GM12878 (cell line): ENCODE measurements at regions not wholly inside any gene's neighbourhood (a gene's known extent, or its start where the extent isn't known, plus 50 kb on each side); places are given as distances from the start of the nearest gene placed in this dataset.

Experiments
- FOXK2 ChIP-seq: fragments of 450-650 bp; IDR thresholded peaks from 2 replicates; pipeline ENCODE4 v1.6.1; 2017; ENCODE audit warnings: mild to moderate bottlenecking, moderate library complexity
- HDAC6 ChIP-seq: fragments of 200-600 bp; sonication (generic); IDR thresholded peaks from one replicate; pipeline ENCODE4 v1.8.0; 2017; ENCODE audit warnings: antibody characterized with exemption; ENCODE audit not compliant: unreplicated experiment
- TF ChIP-seq, protein P1 (sequence below): IDR thresholded peaks from 2 replicates; pipeline ENCODE4 v1.6.1; 2012; ENCODE audit warnings: mild to moderate bottlenecking, low read depth, low read length

DNA sequence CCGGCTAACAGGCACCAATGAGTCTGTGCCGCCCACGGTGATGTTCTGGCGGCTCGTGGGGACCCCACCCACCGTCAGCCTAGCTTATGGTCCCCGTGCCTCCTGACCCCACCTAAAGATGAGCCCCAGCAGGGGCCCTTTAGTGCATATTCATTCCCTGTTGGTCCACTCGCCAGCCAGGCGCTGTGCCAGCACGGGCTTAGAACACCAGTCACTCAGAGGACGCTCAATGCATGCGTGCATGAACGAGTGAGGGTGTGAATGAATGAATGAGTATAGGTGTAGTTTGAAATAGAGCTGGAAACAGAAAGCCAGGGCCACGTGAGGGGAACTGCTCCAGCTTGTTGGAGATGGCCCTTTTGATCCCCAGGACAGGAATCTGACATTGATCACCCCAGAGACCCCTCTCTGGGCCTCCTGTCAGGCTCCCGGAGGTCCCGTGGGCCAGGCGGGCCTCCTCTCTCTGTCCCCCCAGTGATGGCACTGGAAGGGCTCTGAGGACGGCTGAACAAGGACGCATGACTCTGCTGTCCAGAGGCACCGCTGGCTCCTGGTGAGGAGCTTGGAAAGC is 193.9 kb upstream of the C14orf180 start:
- TF ChIP-seq FOXK2 = no peak
- no peak for TF ChIP-seq HDAC6
- TF ChIP-seq, protein P1, sequence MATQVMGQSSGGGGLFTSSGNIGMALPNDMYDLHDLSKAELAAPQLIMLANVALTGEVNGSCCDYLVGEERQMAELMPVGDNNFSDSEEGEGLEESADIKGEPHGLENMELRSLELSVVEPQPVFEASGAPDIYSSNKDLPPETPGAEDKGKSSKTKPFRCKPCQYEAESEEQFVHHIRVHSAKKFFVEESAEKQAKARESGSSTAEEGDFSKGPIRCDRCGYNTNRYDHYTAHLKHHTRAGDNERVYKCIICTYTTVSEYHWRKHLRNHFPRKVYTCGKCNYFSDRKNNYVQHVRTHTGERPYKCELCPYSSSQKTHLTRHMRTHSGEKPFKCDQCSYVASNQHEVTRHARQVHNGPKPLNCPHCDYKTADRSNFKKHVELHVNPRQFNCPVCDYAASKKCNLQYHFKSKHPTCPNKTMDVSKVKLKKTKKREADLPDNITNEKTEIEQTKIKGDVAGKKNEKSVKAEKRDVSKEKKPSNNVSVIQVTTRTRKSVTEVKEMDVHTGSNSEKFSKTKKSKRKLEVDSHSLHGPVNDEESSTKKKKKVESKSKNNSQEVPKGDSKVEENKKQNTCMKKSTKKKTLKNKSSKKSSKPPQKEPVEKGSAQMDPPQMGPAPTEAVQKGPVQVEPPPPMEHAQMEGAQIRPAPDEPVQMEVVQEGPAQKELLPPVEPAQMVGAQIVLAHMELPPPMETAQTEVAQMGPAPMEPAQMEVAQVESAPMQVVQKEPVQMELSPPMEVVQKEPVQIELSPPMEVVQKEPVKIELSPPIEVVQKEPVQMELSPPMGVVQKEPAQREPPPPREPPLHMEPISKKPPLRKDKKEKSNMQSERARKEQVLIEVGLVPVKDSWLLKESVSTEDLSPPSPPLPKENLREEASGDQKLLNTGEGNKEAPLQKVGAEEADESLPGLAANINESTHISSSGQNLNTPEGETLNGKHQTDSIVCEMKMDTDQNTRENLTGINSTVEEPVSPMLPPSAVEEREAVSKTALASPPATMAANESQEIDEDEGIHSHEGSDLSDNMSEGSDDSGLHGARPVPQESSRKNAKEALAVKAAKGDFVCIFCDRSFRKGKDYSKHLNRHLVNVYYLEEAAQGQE = no peak
